Tibial artery (tissue), 4 donors: ENCODE measurements at regions not wholly inside any gene's neighbourhood (a gene's known extent, or its start where the extent isn't known, plus 50 kb on each side); places are given as distances from the start of the nearest gene placed in this dataset.

ENCODE experiments used
- DNase-seq, 2 donors: peaks; one replicate each; pipeline ENCODE4 v3.0.0-alpha.2; 2019
- H3K27ac ChIP-seq, 2 donors: fragments of 200-600 bp; sonication (generic) in 1 of 2; 1 replicate in 1 of 2; 2 replicates in 1 of 2; pipeline ENCODE4 v1.5.1; 2018 to 2019; ENCODE audit warnings: mild to moderate bottlenecking in 1 of 2
- H3K27me3 ChIP-seq, 2 donors: fragments of 200-600 bp; sonication (generic) in 1 of 2; one replicate each; pipeline versions ENCODE4 v1.5.1 to v1.6.0; 2016 to 2019
- H3K36me3 ChIP-seq, 3 donors: fragments of 200-600 bp; sonication (generic) in 2 of 3; one replicate each; pipeline ENCODE4 v1.5.1; 2016 to 2019; ENCODE audit warnings: mild to moderate bottlenecking in 2 of 3
- H3K4me1 ChIP-seq, 4 donors: fragments of 200-600 bp; sonication (generic) in 2 of 4; 1 replicate in 3 of 4; 2 replicates in 1 of 4; pipeline ENCODE4 v1.5.1; 2016 to 2019
- H3K4me3 ChIP-seq, 2 donors: fragments of 200-600 bp; sonication (generic) in 1 of 2; 1 replicate in 1 of 2; 2 replicates in 1 of 2; pipeline ENCODE4 v1.5.1; 2018 to 2019; ENCODE audit warnings: mild to moderate bottlenecking in 2 of 2
- H3K9me3 ChIP-seq, 3 donors: fragments of 200-600 bp; sonication (generic) in 1 of 3; one replicate each; pipeline ENCODE4 v1.5.1; 2016 to 2019
- intact Hi-C: fragments of 100-400 bp; cut with DNase I; formaldehyde crosslinking; loops from one replicate; pipeline ENCODE4 v1.15.0; 2023; ENCODE audit warnings: low total_unique reads
- TF ChIP-seq, protein P1 (sequence below), 2 experiments: fragments of 200-600 bp in 1 of 2; fragments of 450-650 bp in 1 of 2; IDR thresholded peaks; one replicate each; pipeline ENCODE4 v1.5.1; 2017 to 2019; ENCODE audit warnings: antibody characterized with exemption in 2 of 2, mild to moderate bottlenecking in 1 of 2, moderate library complexity in 1 of 2

GRCh38 chr13:59442944-59443486, 720.7 kb downstream of the DIAPH3 start:
- Histone ChIP-seq H3K9me3 (no peaks in the 10 kb centered on the region), H3K4me3 (no peak overlapping the region), H3K27ac (no peak overlapping the region), H3K4me1 (no peaks in the 10 kb centered on the region), H3K36me3 (no peaks in the 10 kb centered on the region), H3K27me3 (no peaks in the 10 kb centered on the region)
- DNase-seq, result no peak
- intact Hi-C loops, result no loop called here
- TF ChIP-seq, protein P1, sequence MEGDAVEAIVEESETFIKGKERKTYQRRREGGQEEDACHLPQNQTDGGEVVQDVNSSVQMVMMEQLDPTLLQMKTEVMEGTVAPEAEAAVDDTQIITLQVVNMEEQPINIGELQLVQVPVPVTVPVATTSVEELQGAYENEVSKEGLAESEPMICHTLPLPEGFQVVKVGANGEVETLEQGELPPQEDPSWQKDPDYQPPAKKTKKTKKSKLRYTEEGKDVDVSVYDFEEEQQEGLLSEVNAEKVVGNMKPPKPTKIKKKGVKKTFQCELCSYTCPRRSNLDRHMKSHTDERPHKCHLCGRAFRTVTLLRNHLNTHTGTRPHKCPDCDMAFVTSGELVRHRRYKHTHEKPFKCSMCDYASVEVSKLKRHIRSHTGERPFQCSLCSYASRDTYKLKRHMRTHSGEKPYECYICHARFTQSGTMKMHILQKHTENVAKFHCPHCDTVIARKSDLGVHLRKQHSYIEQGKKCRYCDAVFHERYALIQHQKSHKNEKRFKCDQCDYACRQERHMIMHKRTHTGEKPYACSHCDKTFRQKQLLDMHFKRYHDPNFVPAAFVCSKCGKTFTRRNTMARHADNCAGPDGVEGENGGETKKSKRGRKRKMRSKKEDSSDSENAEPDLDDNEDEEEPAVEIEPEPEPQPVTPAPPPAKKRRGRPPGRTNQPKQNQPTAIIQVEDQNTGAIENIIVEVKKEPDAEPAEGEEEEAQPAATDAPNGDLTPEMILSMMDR (IDR thresholded peaks at IDR 0.05), result no peak

- H3K27ac ChIP-seq, result no peak overlapping the region
- no peaks in the 10 kb centered on the region for H3K27me3 ChIP-seq
- no peaks in the 10 kb centered on the region for H3K4me1 ChIP-seq
- H3K36me3 ChIP-seq, result no peaks in the 10 kb centered on the region
- no peaks in the 10 kb centered on the region for H3K9me3 ChIP-seq
- H3K4me3 ChIP-seq, result no peak overlapping the region
- no peak for DNase-seq
- TF ChIP-seq, protein P1 (IDR thresholded peaks at IDR 0.05), result no peak
- intact Hi-C loops, result no loop called here
Measured at GRCh38 chr13:59444210-59444857, 719.4 kb downstream of the DIAPH3 start.

GRCh38 chr13:59445812-59446211, 717.9 kb downstream of the DIAPH3 start:
- Histone ChIP-seq H3K4me1 (no peaks in the 10 kb centered on the region), H3K27me3 (no peaks in the 10 kb centered on the region), H3K9me3 (no peaks in the 10 kb centered on the region), H3K27ac (no peak overlapping the region), H3K36me3 (no peaks in the 10 kb centered on the region), H3K4me3 (no peak overlapping the region)
- intact Hi-C loops, result no loop called here
- DNase-seq, result no peak
- TF ChIP-seq, protein P1 (IDR thresholded peaks at IDR 0.05), result no peak

GRCh38 chr13:59446391-59446790, 717.3 kb downstream of the DIAPH3 start:
- no peaks in the 10 kb centered on the region for H3K4me1 ChIP-seq
- H3K27me3 ChIP-seq, result no peaks in the 10 kb centered on the region
- H3K9me3 ChIP-seq, result no peaks in the 10 kb centered on the region
- intact Hi-C loops, result no loop called here
- H3K27ac ChIP-seq, result no peak overlapping the region
- no peaks in the 10 kb centered on the region for H3K36me3 ChIP-seq
- no peak for DNase-seq
- TF ChIP-seq, protein P1 (IDR thresholded peaks at IDR 0.05), result no peak
- H3K4me3 ChIP-seq, result no peak overlapping the region

DNA sequence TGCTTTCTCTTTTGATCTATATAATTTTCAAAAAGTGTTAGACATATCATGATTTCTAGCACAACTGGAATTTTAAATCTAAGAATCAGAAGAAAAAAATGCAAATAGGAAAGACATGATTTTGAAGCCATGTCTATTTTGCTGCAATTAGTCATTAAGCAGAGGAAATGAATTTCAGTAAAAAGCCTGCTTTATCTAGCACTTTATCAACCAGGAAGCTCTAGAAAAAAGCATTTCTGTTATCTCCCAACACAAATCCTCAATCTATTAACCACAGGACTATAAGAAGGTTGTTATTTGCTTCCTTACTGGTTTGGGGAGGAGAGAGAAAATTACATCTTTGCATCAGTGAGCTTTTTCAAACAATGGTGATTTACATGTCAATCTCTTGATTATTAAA, 716.7 kb downstream of the DIAPH3 start:
- Histone ChIP-seq H3K9me3 (no peaks in the 10 kb centered on the region), H3K4me1 (no peaks in the 10 kb centered on the region), H3K36me3 (no peaks in the 10 kb centered on the region), H3K27ac (no peak overlapping the region), H3K27me3 (no peaks in the 10 kb centered on the region), H3K4me3 (no peak overlapping the region)
- DNase-seq, result no peak
- TF ChIP-seq, protein P1 (IDR thresholded peaks at IDR 0.05), result no peak
- intact Hi-C loops, result no loop called here
